ENCODE measurements at regions not wholly inside any gene's neighbourhood (a gene's known extent, or its start where the extent isn't known, plus 50 kb on each side); places are given as distances from the start of the nearest gene placed in this dataset.

DNA sequence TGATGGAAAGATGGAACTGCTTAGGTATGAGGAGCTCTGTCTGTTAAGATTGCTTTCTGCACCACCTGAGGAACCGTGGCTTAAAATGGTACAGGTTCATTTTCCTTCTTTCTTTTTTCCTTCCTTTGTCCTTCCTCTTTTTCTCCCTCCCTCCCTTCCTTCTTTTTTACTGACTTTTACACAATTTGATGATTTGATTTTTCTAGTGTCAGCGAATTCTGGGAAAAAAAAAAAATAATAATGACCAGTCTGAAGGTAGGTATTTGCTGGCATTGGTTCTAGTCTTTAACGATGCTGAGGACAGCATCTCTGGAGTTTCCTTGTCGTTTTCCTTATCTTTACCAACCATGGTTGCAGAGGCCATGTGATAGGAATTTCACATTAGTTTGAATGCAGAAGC lies 613.5 kb downstream of the EDEM1 start:
- no peak overlapping the region for H3K4me3 ChIP-seq (replicated peaks in 1 of 3; ENCODE audit: insufficient read depth in 1 of 3, low read depth in 1 of 3, low read length in 3 of 3)
- dilution Hi-C loops (cut with MboI; ENCODE audit: extremely low pct_ligation_motif_present, low sequenced_read_pairs) = no loop called here
- no peak overlapping the region for H3K4me2 ChIP-seq (ENCODE audit: insufficient read depth, low read length)
- H3K79me2 ChIP-seq (ENCODE audit: control insufficient read depth, insufficient read depth, low read length) = no peaks in the 10 kb centered on the region
- peaks cover 2% of the 10 kb centered on the region for H3K9me3 ChIP-seq (replicated peaks; ENCODE audit: control insufficient read depth, insufficient read depth, low read length)
- ChIA-PET POLR2A (no interaction called here), CTCF (no interaction called here)
- no peaks in the 10 kb centered on the region for H3K27me3 ChIP-seq (ENCODE audit: control insufficient read depth in 2 of 2, insufficient read depth in 2 of 2, low read length in 2 of 2)
- H3K4me1 ChIP-seq (ENCODE audit: control insufficient read depth, extremely low read depth, insufficient read depth, low read length) = no peaks in the 10 kb centered on the region
- intact Hi-C loops (cut with micrococcal nuclease) = no loop called here
- no peak for TF ChIP-seq GATA2 (IDR thresholded peaks at IDR 0.05; ENCODE audit: insufficient read depth, insufficient read length, low read depth, low read length)
- no peak for TF ChIP-seq POLR2A (IDR thresholded peaks at IDR 0.05; ENCODE audit: low read depth, low read length)
- TF ChIP-seq EZH2 (IDR thresholded peaks at IDR 0.05; ENCODE audit: borderline replicate concordance, low read depth, low read length, severe bottlenecking) = no peak
- TF ChIP-seq POLR2AphosphoS5 (IDR thresholded peaks at IDR 0.05; ENCODE audit: insufficient read depth, low read depth, low read length) = no peak
- no peak for TF ChIP-seq JUN (IDR thresholded peaks at IDR 0.05; ENCODE audit: borderline replicate concordance, insufficient read depth, insufficient read length, low read depth)
- no peak for TF ChIP-seq MYC (IDR thresholded peaks at IDR 0.05; ENCODE audit: low read depth, low read length)
- TF ChIP-seq, protein P1, sequence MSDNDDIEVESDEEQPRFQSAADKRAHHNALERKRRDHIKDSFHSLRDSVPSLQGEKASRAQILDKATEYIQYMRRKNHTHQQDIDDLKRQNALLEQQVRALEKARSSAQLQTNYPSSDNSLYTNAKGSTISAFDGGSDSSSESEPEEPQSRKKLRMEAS (IDR thresholded peaks at IDR 0.05; ENCODE audit: insufficient read depth, insufficient read length) = no peak
- no peak for TF ChIP-seq FOS (IDR thresholded peaks at IDR 0.05; ENCODE audit: borderline replicate concordance, insufficient read depth, low read length)
- TF ChIP-seq, protein P2, sequence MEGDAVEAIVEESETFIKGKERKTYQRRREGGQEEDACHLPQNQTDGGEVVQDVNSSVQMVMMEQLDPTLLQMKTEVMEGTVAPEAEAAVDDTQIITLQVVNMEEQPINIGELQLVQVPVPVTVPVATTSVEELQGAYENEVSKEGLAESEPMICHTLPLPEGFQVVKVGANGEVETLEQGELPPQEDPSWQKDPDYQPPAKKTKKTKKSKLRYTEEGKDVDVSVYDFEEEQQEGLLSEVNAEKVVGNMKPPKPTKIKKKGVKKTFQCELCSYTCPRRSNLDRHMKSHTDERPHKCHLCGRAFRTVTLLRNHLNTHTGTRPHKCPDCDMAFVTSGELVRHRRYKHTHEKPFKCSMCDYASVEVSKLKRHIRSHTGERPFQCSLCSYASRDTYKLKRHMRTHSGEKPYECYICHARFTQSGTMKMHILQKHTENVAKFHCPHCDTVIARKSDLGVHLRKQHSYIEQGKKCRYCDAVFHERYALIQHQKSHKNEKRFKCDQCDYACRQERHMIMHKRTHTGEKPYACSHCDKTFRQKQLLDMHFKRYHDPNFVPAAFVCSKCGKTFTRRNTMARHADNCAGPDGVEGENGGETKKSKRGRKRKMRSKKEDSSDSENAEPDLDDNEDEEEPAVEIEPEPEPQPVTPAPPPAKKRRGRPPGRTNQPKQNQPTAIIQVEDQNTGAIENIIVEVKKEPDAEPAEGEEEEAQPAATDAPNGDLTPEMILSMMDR (IDR thresholded peaks at IDR 0.05; ENCODE audit: extremely low read depth in 1 of 2, insufficient read depth in 1 of 2, low read depth in 1 of 2, low read length in 2 of 2) = no peak
- H3K27ac ChIP-seq (ENCODE audit: insufficient read depth, low read depth, low read length) = no peak overlapping the region
- FAIRE-seq (no peak), DNase-seq (ENCODE audit: low read depth, low spot score) (no peak)
- no peaks in the 10 kb centered on the region for H3K36me3 ChIP-seq (ENCODE audit: control insufficient read depth in 2 of 2, extremely low read depth in 1 of 2, insufficient read depth in 2 of 2, low read length in 2 of 2)
- no peak overlapping the region for H2AFZ ChIP-seq (ENCODE audit: low read depth, low read length)
- no peak overlapping the region for H3K9ac ChIP-seq (replicated peaks; ENCODE audit: extremely low read depth, insufficient read depth, low read length)
- H3K9me1 ChIP-seq (replicated peaks; ENCODE audit: control insufficient read depth, extremely low read depth, insufficient read depth, low read length) = no peaks in the 10 kb centered on the region
- no peaks in the 10 kb centered on the region for H4K20me1 ChIP-seq (replicated peaks; ENCODE audit: control insufficient read depth, extremely low read depth, insufficient read depth, low read length)
- BruUV-seq (replicated peaks) = no TSS peak

Data from endothelial cell of umbilical vein (primary cell).